ENCODE measurements at regions not wholly inside any gene's neighbourhood (a gene's known extent, or its start where the extent isn't known, plus 50 kb on each side); places are given as distances from the start of the nearest gene placed in this dataset.

DNA sequence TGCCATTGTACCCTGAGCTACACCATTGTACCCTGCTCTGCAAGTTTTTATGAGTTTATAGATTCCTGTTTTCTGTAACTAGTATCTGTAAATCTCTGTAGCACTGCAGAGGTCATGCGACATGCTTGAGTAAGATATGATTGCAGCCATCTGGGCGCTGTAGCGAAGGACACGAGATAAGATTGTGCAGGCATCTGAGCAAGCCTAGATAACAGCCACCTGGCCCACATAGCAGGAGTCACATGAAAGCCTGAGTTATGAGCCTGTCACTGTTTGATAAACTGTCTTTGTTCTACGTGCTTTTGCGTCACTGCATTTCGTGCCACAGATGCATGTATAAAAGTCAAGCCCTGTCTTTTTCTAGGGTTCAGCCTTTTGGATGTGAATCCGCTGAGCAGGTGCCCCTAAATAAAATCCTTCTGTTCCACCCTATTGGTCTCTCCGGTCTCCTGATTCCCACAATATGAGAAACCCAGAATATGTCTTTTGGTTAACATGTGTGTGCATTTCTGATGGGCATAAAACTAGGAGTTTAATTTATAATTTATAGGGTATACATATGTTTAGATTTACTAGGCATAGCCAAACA is 327.6 kb upstream of the MAOA start:
- no peak overlapping the region for H3K4me3 Mint-ChIP-seq

DNA sequence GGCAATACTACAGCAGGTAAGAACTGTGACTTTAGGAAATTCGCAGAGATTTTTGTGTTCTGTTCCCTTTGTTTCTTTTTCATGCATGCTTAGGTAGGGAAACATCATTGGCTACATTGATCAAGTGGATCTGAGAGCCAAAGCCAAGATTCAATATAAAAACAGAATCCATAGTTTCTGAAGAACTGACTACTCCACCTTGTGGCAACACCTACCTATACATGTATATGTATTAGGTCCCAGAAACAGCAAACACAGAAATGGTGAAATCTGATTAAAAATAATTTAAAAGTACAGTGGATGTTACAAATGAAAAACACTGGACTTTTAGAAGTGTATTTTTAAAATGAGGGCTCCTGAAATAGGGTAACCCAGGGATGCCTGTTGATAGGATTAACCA is 322.6 kb upstream of the MAOA start:
- Mint-ChIP-seq H3K36me3 (peaks cover 0 to 7% (median 4%) of the 10 kb centered on the region in 3 donors), H3K9me3 (peaks cover 0 to 14% (median 2%) of the 10 kb centered on the region in 6 donors), H3K27ac (no peak overlapping the region), H3K4me1 (no peaks in the 10 kb centered on the region), H3K27me3 (ENCODE audit: low read depth in 3 of 3) (peaks cover 0 to 2% (median 0%) of the 10 kb centered on the region in 3 donors), H3K4me3 (no peak overlapping the region)
- no peak for DNase-seq

More for the DNA sequence above, 327.6 kb upstream of the MAOA start:
- Mint-ChIP-seq H3K27ac (no peak overlapping the region), H3K9me3 (peaks cover 0 to 21% (median 11%) of the 10 kb centered on the region in 6 donors), H3K36me3 (peaks cover 0 to 15% (median 4%) of the 10 kb centered on the region in 3 donors), H3K4me1 (no peaks in the 10 kb centered on the region), H3K27me3 (ENCODE audit: low read depth in 3 of 3) (peaks cover 0 to 7% (median 2%) of the 10 kb centered on the region in 3 donors)
- no peak for DNase-seq

DNA sequence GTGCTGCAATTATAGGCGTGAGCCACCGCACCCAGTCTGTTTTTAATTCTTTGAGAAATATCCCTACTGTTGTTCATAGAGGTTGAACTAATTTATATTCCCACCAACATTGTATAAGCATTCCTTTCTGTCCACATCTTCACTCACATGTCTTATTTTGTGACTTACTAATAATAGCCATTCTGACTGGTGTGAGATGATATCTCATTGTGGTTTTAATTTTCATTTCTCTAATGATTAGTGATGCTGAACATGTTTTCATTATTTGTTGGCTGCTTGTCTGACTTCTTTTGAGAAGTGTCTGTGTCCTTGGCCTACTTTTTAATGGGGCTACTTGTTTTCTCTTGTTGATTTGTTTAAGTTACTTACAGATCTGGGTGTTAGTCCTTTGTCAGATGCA is 310.9 kb upstream of the MAOA start:
- no peak overlapping the region for H3K4me3 Mint-ChIP-seq
- H3K27ac Mint-ChIP-seq: no peak overlapping the region
- no peaks in the 10 kb centered on the region for H3K9me3 Mint-ChIP-seq
- peaks cover 2 to 12% (median 5%) of the 10 kb centered on the region in 3 donors for H3K27me3 Mint-ChIP-seq (ENCODE audit: low read depth in 3 of 3)
- no peaks in the 10 kb centered on the region for H3K4me1 Mint-ChIP-seq
- H3K36me3 Mint-ChIP-seq: no peaks in the 10 kb centered on the region
- DNase-seq: no peak

DNA sequence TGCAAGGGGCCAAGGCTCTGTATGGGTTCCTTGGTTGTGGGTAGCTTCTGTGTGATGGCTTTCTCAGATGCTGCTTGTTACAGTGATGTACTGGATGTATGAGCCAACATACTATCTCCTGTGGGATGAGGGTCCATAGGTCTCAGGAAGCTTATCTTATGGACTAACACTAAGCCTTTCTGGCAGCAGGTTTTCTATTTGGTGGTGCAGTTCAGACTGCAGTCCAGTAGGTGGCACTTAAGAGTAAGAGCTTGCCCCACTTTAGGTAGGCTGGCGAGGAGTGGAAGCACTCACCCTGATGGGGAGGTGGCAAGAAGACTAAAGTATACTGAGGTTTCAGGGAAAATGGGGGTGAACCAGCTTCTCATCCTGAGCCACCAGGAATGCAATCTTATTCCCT is 306.7 kb upstream of the MAOA start:
- no peaks in the 10 kb centered on the region for H3K36me3 Mint-ChIP-seq
- no peaks in the 10 kb centered on the region for H3K4me1 Mint-ChIP-seq
- no peak overlapping the region for H3K4me3 Mint-ChIP-seq
- peak; percentile 10 to 33 (median 16) for DNase-seq
- H3K27ac Mint-ChIP-seq: no peak overlapping the region
- H3K9me3 Mint-ChIP-seq: no peaks in the 10 kb centered on the region
- peaks cover 2 to 10% (median 7%) of the 10 kb centered on the region in 3 donors for H3K27me3 Mint-ChIP-seq (ENCODE audit: low read depth in 3 of 3)

DNA sequence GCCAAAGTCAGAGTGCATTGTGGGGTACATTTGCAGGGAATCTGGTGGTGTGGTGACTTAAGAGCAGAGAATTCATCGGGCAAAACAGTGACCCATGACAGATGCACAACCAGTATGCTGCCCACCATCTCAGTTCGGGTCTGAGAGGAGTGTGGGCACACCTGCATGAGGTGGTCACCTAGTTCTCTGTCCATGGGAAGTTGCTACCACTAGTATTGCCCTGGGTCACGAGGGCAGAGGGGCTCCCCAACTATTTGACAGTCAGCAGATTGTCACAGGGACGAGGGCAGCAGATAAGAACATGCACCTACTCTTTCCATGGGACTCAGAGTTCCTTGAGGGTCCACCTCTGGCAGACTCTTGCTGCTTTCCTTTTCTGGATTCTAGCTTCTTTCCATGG is 305.2 kb upstream of the MAOA start:
- no peaks in the 10 kb centered on the region for H3K9me3 Mint-ChIP-seq
- H3K27ac Mint-ChIP-seq: no peak overlapping the region
- no peak overlapping the region for H3K4me3 Mint-ChIP-seq
- peaks cover 2 to 12% (median 5%) of the 10 kb centered on the region in 3 donors for H3K27me3 Mint-ChIP-seq (ENCODE audit: low read depth in 3 of 3)
- DNase-seq: no peak
- no peaks in the 10 kb centered on the region for H3K4me1 Mint-ChIP-seq
- H3K36me3 Mint-ChIP-seq: no peaks in the 10 kb centered on the region

DNA sequence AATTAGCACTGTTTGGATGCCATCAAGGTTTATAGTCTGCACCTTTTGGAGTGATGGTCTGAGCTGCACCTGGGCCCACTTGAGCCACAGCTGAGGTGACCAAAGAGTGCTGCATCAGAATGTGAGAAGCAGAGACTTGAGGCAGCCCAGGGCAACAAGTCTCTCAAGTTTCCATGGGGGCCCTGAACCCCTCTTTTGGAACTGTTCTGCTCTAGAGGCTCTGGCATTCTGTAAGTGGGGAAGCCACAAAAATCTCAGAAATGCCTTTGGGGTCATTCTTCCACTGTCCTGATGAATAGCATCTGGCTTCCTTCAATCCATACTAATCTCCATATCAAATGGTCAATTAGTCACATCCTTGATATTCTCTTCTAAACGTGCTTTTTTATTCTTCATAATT is 298.4 kb upstream of the MAOA start:
- no peak for DNase-seq
- H3K36me3 Mint-ChIP-seq: no peaks in the 10 kb centered on the region
- H3K4me1 Mint-ChIP-seq: no peaks in the 10 kb centered on the region
- no peak overlapping the region for H3K4me3 Mint-ChIP-seq
- H3K9me3 Mint-ChIP-seq: no peaks in the 10 kb centered on the region
- H3K27me3 Mint-ChIP-seq (ENCODE audit: low read depth in 3 of 3): peaks cover 0 to 8% (median 2%) of the 10 kb centered on the region in 3 donors
- H3K27ac Mint-ChIP-seq: no peak overlapping the region

DNA sequence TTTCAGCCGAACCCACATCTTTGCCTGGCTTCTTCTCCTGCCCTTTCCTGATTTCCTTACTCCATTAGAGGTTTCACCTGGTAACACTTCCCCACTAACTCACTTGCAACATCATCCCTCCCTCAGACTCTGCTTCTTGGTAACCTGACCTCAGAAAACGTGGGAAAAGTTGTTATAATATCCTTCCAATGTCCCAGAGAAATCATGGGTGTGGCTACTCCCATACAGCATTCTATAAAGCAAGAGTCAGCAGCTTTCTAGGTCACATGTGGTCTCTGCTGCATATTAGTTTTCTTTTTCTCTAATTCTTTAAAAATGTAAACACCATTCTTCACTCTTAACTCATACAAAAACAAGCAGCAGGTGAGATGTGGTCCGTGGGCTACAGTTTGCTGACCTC is 283.1 kb upstream of the MAOA start:
- Mint-ChIP-seq H3K27me3 (ENCODE audit: low read depth in 3 of 3) (peaks cover 0 to 7% (median 1%) of the 10 kb centered on the region in 3 donors), H3K4me1 (no peaks in the 10 kb centered on the region), H3K27ac (no peak overlapping the region), H3K9me3 (peaks cover 0 to 6% (median 3%) of the 10 kb centered on the region in 6 donors), H3K36me3 (no peaks in the 10 kb centered on the region), H3K4me3 (no peak overlapping the region)
- DNase-seq: no peak

DNA sequence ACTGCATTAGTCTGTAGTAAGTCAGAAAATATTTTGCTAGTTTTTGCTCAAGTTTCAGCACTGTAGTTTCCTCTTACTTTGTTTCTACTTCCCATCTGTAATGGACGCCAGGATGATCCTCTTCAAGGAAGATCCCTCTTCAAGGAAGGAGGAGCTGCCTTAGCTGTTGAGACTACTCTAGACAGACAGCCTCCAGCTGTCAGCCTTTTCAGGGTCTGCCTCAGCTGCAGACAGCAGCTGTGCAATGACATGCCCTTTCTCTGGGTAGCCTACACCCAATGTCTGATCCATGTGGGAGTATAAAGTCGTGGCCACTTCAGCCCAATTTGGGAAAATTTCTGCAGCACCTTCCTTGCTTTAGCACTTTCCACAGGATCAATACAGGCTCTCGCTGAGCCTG is 281.0 kb upstream of the MAOA start:
- peaks cover 0 to 6% (median 1%) of the 10 kb centered on the region in 6 donors for H3K9me3 Mint-ChIP-seq
- H3K4me1 Mint-ChIP-seq: no peaks in the 10 kb centered on the region
- no peak overlapping the region for H3K4me3 Mint-ChIP-seq
- H3K27me3 Mint-ChIP-seq (ENCODE audit: low read depth in 3 of 3): peaks cover 0 to 3% (median 1%) of the 10 kb centered on the region in 3 donors
- no peaks in the 10 kb centered on the region for H3K36me3 Mint-ChIP-seq
- no peak overlapping the region for H3K27ac Mint-ChIP-seq
- no peak for DNase-seq

DNA sequence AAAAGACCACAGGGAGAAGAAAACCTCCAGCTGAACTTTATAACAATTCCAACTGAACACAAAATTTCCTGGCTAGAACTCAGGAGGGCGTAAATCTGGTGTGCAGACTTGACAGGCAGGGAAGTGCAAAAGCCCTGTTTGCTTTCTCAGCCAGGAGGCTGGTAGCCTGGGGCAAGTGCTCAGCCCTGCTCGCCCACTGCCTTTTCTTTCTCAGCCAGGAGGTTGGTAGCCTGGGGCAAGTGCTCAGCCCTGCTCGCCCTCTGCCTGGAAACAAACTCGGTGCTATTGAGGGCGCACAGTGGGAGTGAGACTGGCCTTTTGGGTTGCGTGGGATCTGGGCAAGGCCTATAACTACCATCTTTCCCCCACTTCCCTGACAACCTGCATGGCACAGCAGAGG is 275.4 kb upstream of the MAOA start:
- Mint-ChIP-seq H3K27me3 (ENCODE audit: low read depth in 3 of 3) (peaks cover 0 to 6% (median 2%) of the 10 kb centered on the region in 3 donors), H3K9me3 (peaks cover 0 to 2% (median 0%) of the 10 kb centered on the region in 6 donors), H3K27ac (no peak overlapping the region), H3K4me1 (no peaks in the 10 kb centered on the region), H3K4me3 (no peak overlapping the region), H3K36me3 (no peaks in the 10 kb centered on the region)
- no peak for DNase-seq

DNA sequence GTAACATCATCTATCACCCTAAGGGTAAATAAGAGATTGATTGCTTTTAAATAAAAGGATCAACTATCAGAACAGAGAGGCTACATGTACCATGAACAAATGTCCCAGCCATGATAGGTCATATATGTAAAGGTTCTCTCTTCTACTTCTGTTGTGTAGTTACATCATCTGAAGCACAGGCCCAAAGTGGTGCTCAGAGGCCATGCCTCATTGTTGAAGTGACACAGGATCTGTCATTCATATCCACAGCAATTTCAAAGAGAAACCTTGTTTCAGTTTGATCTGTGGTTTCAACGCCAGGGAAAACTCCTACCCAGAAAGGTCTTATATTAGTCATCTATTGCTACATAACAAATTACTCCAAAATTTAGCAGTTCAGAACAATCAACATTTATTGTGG is 269.2 kb upstream of the MAOA start:
- H3K27ac Mint-ChIP-seq: no peak overlapping the region
- H3K4me3 Mint-ChIP-seq: no peak overlapping the region
- no peaks in the 10 kb centered on the region for H3K36me3 Mint-ChIP-seq

DNA sequence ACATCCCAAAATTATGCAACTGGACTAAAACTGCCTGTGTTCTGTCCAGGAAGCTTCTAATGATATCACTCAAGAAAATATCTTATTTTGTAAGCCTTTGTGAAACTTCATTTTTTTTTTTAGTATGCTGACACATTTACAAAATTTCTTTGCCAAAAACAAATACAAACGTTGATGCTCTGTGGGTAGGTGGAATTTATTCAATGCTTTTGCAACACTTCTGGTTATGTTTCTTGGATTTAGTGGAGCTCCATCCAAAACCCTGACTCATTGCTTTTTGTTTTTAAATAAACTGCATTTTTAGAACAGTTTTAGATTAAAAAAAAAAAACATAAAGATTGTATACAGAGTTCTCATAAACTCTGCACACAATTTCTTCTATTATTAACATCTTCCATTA is 250.9 kb upstream of the MAOA start:
- no peak overlapping the region for H3K4me3 Mint-ChIP-seq
- no peaks in the 10 kb centered on the region for H3K36me3 Mint-ChIP-seq
- H3K27me3 Mint-ChIP-seq (ENCODE audit: low read depth in 3 of 3): peaks cover 2 to 4% (median 4%) of the 10 kb centered on the region in 3 donors
- DNase-seq: no peak
- H3K9me3 Mint-ChIP-seq: peaks cover 0 to 1% (median 0%) of the 10 kb centered on the region in 6 donors
- no peak overlapping the region for H3K27ac Mint-ChIP-seq
- no peaks in the 10 kb centered on the region for H3K4me1 Mint-ChIP-seq

More for the DNA sequence above, 269.2 kb upstream of the MAOA start:
- Mint-ChIP-seq H3K9me3 (no peaks in the 10 kb centered on the region), H3K27me3 (ENCODE audit: low read depth in 3 of 3) (peaks cover 0 to 2% (median 2%) of the 10 kb centered on the region in 3 donors), H3K4me1 (no peaks in the 10 kb centered on the region)
- no peak for DNase-seq

DNA sequence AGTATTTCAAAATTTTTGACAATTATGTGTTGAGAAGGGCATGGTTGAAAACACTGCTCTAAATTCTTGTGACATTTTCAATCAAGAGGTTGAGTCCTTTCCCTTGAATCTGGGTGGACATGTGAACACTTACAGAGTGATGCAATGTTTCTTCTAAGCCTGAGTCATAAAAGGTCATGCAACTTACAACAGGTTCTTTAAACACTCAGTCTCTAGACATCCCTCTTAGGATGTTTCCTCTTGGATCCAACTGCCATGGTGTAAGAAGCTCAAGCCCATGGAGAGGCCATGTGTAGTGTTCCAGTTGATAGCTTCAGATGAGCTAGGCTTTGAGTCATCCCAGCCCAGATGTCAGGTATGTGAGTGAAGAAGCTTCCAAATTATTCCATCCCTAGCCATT is 232.2 kb upstream of the MAOA start:
- peaks cover 0 to 10% (median 2%) of the 10 kb centered on the region in 3 donors for H3K27me3 Mint-ChIP-seq (ENCODE audit: low read depth in 3 of 3)
- no peak overlapping the region for H3K27ac Mint-ChIP-seq
- no peaks in the 10 kb centered on the region for H3K36me3 Mint-ChIP-seq
- no peak overlapping the region for H3K4me3 Mint-ChIP-seq
- H3K4me1 Mint-ChIP-seq: no peaks in the 10 kb centered on the region
- DNase-seq: no peak
- H3K9me3 Mint-ChIP-seq: no peaks in the 10 kb centered on the region

DNA sequence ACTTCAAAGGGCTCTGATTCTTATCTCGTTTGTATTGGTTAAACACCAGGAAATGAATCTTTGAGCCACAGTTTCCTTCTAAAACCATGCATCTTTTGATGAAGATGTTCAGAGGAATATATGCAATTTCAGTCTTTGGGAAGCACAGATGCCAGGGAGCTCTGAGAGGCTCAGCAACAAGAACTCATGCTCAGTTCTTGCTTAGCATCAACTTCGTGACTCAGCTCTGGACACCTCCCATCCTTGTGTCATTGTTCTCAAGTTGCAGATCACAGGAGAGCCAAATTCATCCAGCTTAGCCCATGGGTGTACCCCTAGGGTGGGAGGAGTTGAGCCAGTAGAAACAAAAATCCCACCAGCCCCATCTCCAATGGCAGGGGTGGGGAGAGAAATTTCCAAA is 219.6 kb upstream of the MAOA start:
- peaks cover 2 to 17% (median 10%) of the 10 kb centered on the region in 3 donors for H3K27me3 Mint-ChIP-seq (ENCODE audit: low read depth in 3 of 3)
- H3K27ac Mint-ChIP-seq: no peak overlapping the region
- no peak for DNase-seq
- no peak overlapping the region for H3K4me3 Mint-ChIP-seq
- H3K9me3 Mint-ChIP-seq: no peaks in the 10 kb centered on the region
- H3K36me3 Mint-ChIP-seq: no peaks in the 10 kb centered on the region
- H3K4me1 Mint-ChIP-seq: no peaks in the 10 kb centered on the region

DNA sequence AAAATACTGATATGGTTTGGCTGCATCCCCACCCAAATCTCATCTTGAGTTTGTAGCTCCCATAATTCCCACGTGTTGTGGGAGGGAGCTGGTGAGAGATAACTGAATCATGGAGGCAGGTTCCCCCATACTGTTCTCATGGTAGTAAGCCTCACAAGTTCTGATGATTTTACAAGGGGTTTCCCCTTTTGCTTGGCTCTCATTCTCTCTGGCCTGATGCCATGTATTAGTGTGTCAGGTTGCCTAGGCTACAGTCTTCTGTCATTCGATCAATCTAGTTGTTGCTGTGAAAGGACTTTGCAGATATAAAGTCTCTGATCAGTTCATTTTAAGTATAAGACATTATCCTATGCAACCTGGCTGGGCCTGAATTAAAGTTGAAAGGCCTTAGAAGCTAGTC is 209.3 kb upstream of the MAOA start:
- Mint-ChIP-seq H3K4me1 (no peaks in the 10 kb centered on the region), H3K9me3 (peaks cover 3 to 24% (median 5%) of the 10 kb centered on the region in 6 donors), H3K36me3 (peaks cover 0 to under 1% (median 0%) of the 10 kb centered on the region in 3 donors), H3K4me3 (no peak overlapping the region), H3K27me3 (ENCODE audit: low read depth in 3 of 3) (peaks cover 0 to 9% (median 0%) of the 10 kb centered on the region in 3 donors), H3K27ac (no peak overlapping the region)
- no peak for DNase-seq

DNA sequence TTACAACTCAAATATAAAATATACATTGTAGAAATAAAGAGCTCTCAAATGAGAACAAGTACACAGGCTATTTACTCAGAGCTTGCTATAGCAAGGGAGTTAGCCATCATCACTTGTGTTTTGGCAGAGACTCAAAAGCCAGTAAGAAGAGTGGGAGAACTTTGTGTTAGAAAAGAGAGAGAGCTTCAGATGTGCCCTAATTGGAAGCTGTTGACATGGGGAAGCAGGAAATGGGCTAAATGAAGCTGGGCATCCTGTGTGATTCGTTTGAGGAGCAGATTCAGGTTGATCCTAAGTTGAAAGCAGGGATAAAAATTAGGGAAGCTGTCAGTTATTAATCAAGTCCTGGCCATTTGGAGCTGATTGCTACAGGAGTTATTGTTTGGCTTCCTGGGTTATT is 207.4 kb upstream of the MAOA start:
- Mint-ChIP-seq H3K9me3 (peaks cover 7 to 34% (median 11%) of the 10 kb centered on the region in 6 donors), H3K27ac (no peak overlapping the region), H3K27me3 (ENCODE audit: low read depth in 3 of 3) (peaks cover 0 to 8% (median 0%) of the 10 kb centered on the region in 3 donors), H3K4me1 (no peaks in the 10 kb centered on the region), H3K36me3 (peaks cover 0 to 6% (median 0%) of the 10 kb centered on the region in 3 donors), H3K4me3 (no peak overlapping the region)
- DNase-seq: no peak

Measured in immature natural killer cell (primary cell).